ENCODE measurements at regions not wholly inside any gene's neighbourhood (a gene's known extent, or its start where the extent isn't known, plus 50 kb on each side); places are given as distances from the start of the nearest gene placed in this dataset.

- no peak for DNase-seq
- Histone ChIP-seq H3K36me3 (replicated peaks in 1 of 2; ENCODE audit: insufficient read depth in 1 of 2, low read depth in 2 of 2) (no peaks in the 10 kb centered on the region), H3K4me3 (no peak overlapping the region), H3K9me3 (peaks cover 0 to 5% (median 0%) of the 10 kb centered on the region in 3 donors), H3K27me3 (no peaks in the 10 kb centered on the region), H3K4me1 (no peaks in the 10 kb centered on the region), H3K27ac (no peak overlapping the region)
- 10 to 12% methylated on average over 1 of the region's 1 CpG for WGBS, 2 donors
- no peak for TF ChIP-seq POLR2A (IDR thresholded peaks at IDR 0.05)
- TF ChIP-seq CTCF (IDR thresholded peaks at IDR 0.05): peak in 1 of 7 experiments; percentile 11
- intact Hi-C loops (cut with DNase I): no loop called here
- no peak for ATAC-seq
Observed at GRCh38 chr4:43843501-43843900, 605.1 kb downstream of the KCTD8 start.

- no peak overlapping the region for H3K4me3 ChIP-seq
- no peaks in the 10 kb centered on the region for H3K4me1 ChIP-seq
- H3K27ac ChIP-seq: no peak overlapping the region
- no peaks in the 10 kb centered on the region for H3K36me3 ChIP-seq (replicated peaks in 1 of 2; ENCODE audit: insufficient read depth in 1 of 2, low read depth in 2 of 2)
- ATAC-seq (no peak), DNase-seq (no peak)
- intact Hi-C loops (cut with DNase I): no loop called here
- H3K27me3 ChIP-seq: no peaks in the 10 kb centered on the region
- H3K9me3 ChIP-seq: no peaks in the 10 kb centered on the region
- no peak for TF ChIP-seq POLR2A (IDR thresholded peaks at IDR 0.05)
- WGBS, 2 donors: 84 to 90% methylated on average over 11 to 22 of the region's 22 CpGs
Observed at GRCh38 chr4:43846111-43846587, 602.5 kb downstream of the KCTD8 start.

- Histone ChIP-seq H3K27me3 (no peaks in the 10 kb centered on the region), H3K4me1 (no peaks in the 10 kb centered on the region), H3K27ac (no peak overlapping the region), H3K9me3 (no peaks in the 10 kb centered on the region), H3K4me3 (no peak overlapping the region), H3K36me3 (replicated peaks in 1 of 2; ENCODE audit: insufficient read depth in 1 of 2, low read depth in 2 of 2) (no peaks in the 10 kb centered on the region)
- WGBS, 2 donors: 49 to 56% methylated on average over 7 of the region's 7 CpGs
- DNase-seq: no peak
- no peak for ATAC-seq
- TF ChIP-seq POLR2A (IDR thresholded peaks at IDR 0.05) (no peak), CTCF (IDR thresholded peaks at IDR 0.05) (no peak)
- intact Hi-C loops (cut with DNase I): no loop called here
Observed at GRCh38 chr4:43853565-43854264, 594.9 kb downstream of the KCTD8 start.

GRCh38 chr4:43855283-43855682 lies 593.3 kb downstream of the KCTD8 start:
- DNase-seq: no peak

GRCh38 chr4:43864616-43865146 lies 583.9 kb downstream of the KCTD8 start:
- Histone ChIP-seq H3K27ac (no peak overlapping the region), H3K4me1 (no peaks in the 10 kb centered on the region), H3K27me3 (no peaks in the 10 kb centered on the region), H3K4me3 (no peak overlapping the region), H3K9me3 (no peaks in the 10 kb centered on the region), H3K36me3 (replicated peaks in 1 of 2; ENCODE audit: insufficient read depth in 1 of 2, low read depth in 2 of 2) (no peaks in the 10 kb centered on the region)
- TF ChIP-seq POLR2A (IDR thresholded peaks at IDR 0.05) (no peak), CTCF (IDR thresholded peaks at IDR 0.05) (no peak)
- 55 to 59% methylated on average over 5 of the region's 5 CpGs for WGBS, 2 donors
- ATAC-seq: no peak
- DNase-seq: no peak
- intact Hi-C loops (cut with DNase I): no loop called here

More at GRCh38 chr4:43855283-43855682, 593.3 kb downstream of the KCTD8 start:
- Histone ChIP-seq H3K36me3 (replicated peaks in 1 of 2; ENCODE audit: insufficient read depth in 1 of 2, low read depth in 2 of 2) (no peaks in the 10 kb centered on the region), H3K4me3 (no peak overlapping the region), H3K4me1 (no peaks in the 10 kb centered on the region), H3K27ac (no peak overlapping the region), H3K9me3 (no peaks in the 10 kb centered on the region), H3K27me3 (no peaks in the 10 kb centered on the region)
- intact Hi-C loops (cut with DNase I): no loop called here
- ATAC-seq: no peak
- 40 to 47% methylated on average over 2 of the region's 2 CpGs for WGBS, 2 donors
- TF ChIP-seq POLR2A (IDR thresholded peaks at IDR 0.05) (no peak), CTCF (IDR thresholded peaks at IDR 0.05) (no peak)

Measured in body of pancreas (tissue), 4 donors.